Lower leg skin (tissue), 3 donors: ENCODE measurements at regions not wholly inside any gene's neighbourhood (a gene's known extent, or its start where the extent isn't known, plus 50 kb on each side); places are given as distances from the start of the nearest gene placed in this dataset.

ENCODE experiments used
- CTCF ChIP-seq, 3 donors: fragments of 450-650 bp; IDR thresholded peaks; one replicate each; pipeline ENCODE4 v1.5.1; 2016; ENCODE audit warnings: antibody characterized with exemption in 3 of 3, mild to moderate bottlenecking in 3 of 3, moderate library complexity in 2 of 3
- POLR2A ChIP-seq, 2 donors: fragments of 450-650 bp; IDR thresholded peaks; one replicate each; pipeline ENCODE4 v1.6.1; 2016 to 2017; ENCODE audit warnings: antibody characterized with exemption in 2 of 2, mild to moderate bottlenecking in 1 of 2, moderate library complexity in 1 of 2

GRCh38 chrX:110588853-110589252 lies 206.8 kb downstream of the CHRDL1 start:
- TF ChIP-seq CTCF (IDR thresholded peaks at IDR 0.05) (no peak), POLR2A (IDR thresholded peaks at IDR 0.05) (no peak)
